AG09319 (cell line): ENCODE measurements at regions not wholly inside any gene's neighbourhood (a gene's known extent, or its start where the extent isn't known, plus 50 kb on each side); places are given as distances from the start of the nearest gene placed in this dataset.

Experiments
- DNase-seq: peaks from one replicate; pipeline ENCODE4 v3.0.0-alpha.2; 2010; ENCODE audit warnings: low read depth; ENCODE audit errors: extremely low read depth
- TF ChIP-seq, protein P1 (sequence below): IDR thresholded peaks from 2 replicates; pipeline ENCODE4 v1.5.1; 2011; ENCODE audit warnings: low read depth, mild to moderate bottlenecking, inconsistent platforms, low read length, moderate library complexity

DNA sequence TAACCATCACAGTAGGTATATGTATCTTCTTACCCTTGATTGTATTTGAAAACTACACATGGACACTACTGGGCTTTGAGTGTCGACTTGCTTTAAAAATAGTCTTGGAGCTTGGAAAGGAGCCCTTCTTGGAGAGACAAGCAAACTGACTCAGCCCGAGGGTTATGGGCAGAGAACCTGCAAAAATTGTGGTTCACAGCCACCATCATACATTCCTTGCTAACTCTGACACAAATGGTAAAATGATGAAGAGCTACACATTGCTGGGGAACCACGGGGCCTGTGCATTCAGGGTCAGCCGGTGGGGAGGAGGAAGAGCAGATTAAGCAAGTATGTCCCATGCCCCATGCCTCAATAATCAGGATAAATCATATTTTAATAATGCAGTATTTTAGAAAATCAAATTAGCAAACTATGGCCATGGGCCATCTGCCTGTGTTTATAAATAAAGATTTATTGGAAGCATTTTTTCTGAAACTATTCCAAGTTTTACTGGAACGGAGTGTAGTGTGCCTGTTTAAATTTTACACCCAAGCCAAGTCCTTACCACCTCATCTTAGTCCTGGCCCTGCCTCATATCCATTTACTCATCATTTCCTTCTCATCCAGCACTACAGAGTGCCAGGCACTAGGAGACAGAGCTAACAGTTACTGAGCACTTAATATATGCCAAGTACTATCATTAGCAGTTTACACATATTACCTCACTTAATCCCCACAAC, 195.7 kb downstream of the PALM2AKAP2 start:
- TF ChIP-seq, protein P1, sequence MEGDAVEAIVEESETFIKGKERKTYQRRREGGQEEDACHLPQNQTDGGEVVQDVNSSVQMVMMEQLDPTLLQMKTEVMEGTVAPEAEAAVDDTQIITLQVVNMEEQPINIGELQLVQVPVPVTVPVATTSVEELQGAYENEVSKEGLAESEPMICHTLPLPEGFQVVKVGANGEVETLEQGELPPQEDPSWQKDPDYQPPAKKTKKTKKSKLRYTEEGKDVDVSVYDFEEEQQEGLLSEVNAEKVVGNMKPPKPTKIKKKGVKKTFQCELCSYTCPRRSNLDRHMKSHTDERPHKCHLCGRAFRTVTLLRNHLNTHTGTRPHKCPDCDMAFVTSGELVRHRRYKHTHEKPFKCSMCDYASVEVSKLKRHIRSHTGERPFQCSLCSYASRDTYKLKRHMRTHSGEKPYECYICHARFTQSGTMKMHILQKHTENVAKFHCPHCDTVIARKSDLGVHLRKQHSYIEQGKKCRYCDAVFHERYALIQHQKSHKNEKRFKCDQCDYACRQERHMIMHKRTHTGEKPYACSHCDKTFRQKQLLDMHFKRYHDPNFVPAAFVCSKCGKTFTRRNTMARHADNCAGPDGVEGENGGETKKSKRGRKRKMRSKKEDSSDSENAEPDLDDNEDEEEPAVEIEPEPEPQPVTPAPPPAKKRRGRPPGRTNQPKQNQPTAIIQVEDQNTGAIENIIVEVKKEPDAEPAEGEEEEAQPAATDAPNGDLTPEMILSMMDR: no peak
- no peak for DNase-seq

DNA sequence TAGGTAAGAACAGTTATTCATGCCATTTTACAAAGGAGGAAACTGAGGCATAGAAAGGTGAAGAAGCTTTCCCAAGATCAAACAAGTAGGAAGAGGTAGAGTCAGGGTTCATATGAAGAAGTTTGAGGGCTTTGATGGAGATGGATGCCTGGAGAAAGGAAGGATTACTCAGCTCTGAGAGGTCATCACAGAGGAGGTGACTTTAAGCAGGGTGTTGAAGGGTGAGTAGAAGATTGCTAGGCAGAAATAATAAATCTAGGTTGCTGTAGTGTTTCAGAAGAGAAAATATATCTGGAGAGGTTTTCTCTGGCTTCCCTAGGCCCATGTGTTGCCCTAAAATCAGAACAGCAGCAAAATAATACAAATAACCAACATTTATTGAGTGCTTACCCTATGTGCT, 196.3 kb downstream of the PALM2AKAP2 start:
- TF ChIP-seq, protein P1: no peak
- DNase-seq: no peak

DNA sequence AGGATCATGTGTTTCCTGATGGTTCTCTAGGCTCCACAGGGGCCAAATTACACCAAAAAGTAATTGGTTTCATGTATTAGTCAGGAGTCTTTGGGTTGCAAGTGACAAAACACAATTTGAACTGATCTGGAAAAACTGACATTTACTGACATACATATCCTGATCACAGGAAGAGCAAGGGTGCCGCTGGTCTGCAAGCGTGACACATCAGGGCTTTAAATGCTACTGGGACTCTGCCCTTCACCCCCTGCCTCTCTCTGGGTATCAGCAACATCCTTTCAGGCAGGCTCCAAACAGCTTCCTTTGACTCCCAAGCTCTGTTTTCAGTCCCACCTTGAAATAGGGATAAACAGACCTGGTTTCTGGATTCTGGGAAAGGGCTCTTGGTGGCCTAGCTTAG, 197.5 kb downstream of the PALM2AKAP2 start:
- TF ChIP-seq, protein P1: no peak
- no peak for DNase-seq

DNA sequence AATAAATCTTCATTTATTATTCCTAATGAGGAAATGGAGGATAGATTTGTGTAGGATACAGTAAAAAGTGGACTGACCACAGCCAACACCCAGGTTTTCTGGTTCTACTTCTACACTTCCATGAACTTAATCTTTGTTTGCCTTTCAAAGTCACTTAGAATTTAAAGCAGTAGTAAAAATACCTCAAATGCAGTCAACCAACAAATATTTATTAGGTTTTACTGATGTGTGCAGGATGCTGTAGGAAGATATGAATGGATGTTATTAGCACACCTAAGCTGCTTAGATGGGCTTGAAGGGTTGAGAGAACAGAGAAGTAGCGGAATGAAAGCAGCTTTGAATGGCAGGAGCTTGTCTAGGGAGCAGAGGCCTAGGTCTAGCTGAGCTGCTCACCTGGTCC, 201.1 kb downstream of the PALM2AKAP2 start:
- TF ChIP-seq, protein P1: no peak

DNA sequence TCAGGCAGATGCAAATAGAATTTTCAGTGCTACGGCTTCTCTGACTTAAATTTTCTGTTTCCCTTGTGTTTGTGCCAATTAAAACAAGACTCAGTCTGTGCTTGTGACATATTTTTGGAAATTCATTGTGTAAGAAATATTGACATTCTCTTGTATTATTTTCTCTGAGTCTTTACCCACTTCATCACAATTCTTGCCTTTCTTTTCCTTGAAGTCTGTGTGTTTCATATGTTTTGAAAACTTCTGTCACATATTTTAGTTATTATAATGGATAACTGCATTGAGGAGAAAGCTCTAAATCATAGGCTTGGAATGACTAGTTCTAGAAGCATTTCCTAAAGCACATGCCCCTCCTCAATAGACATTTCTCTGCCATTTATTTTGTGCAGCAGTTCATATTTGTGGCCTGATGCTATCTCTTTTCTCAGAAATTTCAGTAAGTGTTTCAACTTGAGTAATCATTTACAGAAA, 206.6 kb downstream of the PALM2AKAP2 start:
- TF ChIP-seq, protein P1: no peak
- DNase-seq: peak; percentile 80

More for the DNA sequence above, 201.1 kb downstream of the PALM2AKAP2 start:
- DNase-seq: no peak

DNA sequence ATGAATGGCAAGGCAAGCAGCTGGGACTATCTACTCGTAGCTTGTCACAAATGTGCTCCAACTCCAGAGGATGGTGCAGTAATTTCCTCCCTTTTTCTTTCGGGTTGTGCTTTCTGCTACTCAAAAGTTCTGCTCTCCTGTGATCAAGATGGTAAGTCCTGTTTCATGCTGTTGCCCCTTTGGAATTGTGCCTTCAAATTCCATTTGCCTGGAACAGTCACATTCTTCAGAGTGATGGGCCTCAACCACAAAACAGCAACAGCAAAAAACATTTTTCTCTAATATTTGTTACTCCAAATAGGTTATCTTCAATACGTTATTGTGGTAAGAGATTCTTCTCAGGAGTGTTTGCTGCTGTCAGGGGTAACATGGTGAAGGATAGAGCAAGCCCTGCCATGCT, 209.3 kb downstream of the PALM2AKAP2 start:
- TF ChIP-seq, protein P1: no peak
- no peak for DNase-seq

DNA sequence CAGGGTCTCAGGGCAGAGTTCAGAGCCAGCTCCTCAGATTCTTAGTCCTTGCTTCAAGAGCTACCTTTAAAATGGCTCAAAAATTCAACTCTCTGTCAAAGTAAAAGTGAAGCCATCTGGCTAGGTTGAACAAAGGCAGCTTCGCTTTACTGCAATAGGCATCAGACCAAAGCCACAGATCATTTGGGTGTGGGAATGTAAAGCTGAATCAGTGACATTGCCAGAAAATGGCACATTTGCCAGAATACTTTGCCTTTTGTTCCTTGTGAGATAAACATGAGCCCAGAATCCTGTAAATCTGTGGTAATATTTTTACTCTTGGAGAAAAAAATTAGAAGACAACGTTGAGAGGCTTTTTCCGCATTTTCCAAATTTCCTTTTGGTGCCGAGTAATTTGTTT, 210.5 kb downstream of the PALM2AKAP2 start:
- no peak for DNase-seq
- TF ChIP-seq, protein P1: no peak
